Left ventricle myocardium inferior (tissue), 1 donor: ENCODE measurements at regions not wholly inside any gene's neighbourhood (a gene's known extent, or its start where the extent isn't known, plus 50 kb on each side); places are given as distances from the start of the nearest gene placed in this dataset.

Source experiments
- DNase-seq: peaks from one replicate; pipeline ENCODE4 v3.0.0-alpha.2; 2020
- H3K27ac ChIP-seq: fragments of 200-600 bp; replicated peaks from 2 replicates; pipeline ENCODE4 v1.8.0; 2021
- H3K27me3 ChIP-seq: fragments of 200-600 bp; 2 replicates; pipeline ENCODE4 v1.8.0; 2021; ENCODE audit warnings: low read depth
- H3K36me3 ChIP-seq: fragments of 200-600 bp; 2 replicates; pipeline ENCODE4 v1.8.0; 2021
- H3K4me1 ChIP-seq: fragments of 200-600 bp; 2 replicates; pipeline ENCODE4 v1.8.0; 2021
- H3K4me3 ChIP-seq: fragments of 200-600 bp; 2 replicates; pipeline ENCODE4 v1.8.0; 2021; ENCODE audit warnings: mild to moderate bottlenecking, moderate library complexity
- H3K9me3 ChIP-seq: fragments of 200-600 bp; replicated peaks from 2 replicates; pipeline ENCODE4 v1.8.0; 2021
- CTCF ChIP-seq: fragments of 200-600 bp; IDR thresholded peaks from 2 replicates; pipeline ENCODE4 v1.8.0; 2021; ENCODE audit warnings: antibody characterized with exemption, mild to moderate bottlenecking, borderline replicate concordance
- intact Hi-C: fragments of 100-400 bp; cut with micrococcal nuclease; formaldehyde crosslinking; loops from one replicate; pipeline ENCODE4 v1.11.0; 2022
- donor health status: DM: no; HTN: yes; CAD: no; lungs with severe emphysema.

- no peaks in the 10 kb centered on the region for H3K4me1 ChIP-seq
- TF ChIP-seq CTCF, result no peak
- peaks cover 46% of the 10 kb centered on the region for H3K9me3 ChIP-seq
- no peak for DNase-seq
- intact Hi-C loops, result no loop called here
- no peak overlapping the region for H3K27ac ChIP-seq
- no peaks in the 10 kb centered on the region for H3K36me3 ChIP-seq
- H3K4me3 ChIP-seq, result no peak overlapping the region
- no peaks in the 10 kb centered on the region for H3K27me3 ChIP-seq
Observed at GRCh38 chr10:37671802-37672201, 185.6 kb downstream of the ZNF248 start.

- H3K36me3 ChIP-seq, result no peaks in the 10 kb centered on the region
- H3K9me3 ChIP-seq, result peaks cover 56% of the 10 kb centered on the region
- H3K27ac ChIP-seq, result no peak overlapping the region
- no peaks in the 10 kb centered on the region for H3K27me3 ChIP-seq
- H3K4me3 ChIP-seq, result no peak overlapping the region
- H3K4me1 ChIP-seq, result no peaks in the 10 kb centered on the region
- no peak for DNase-seq
- intact Hi-C loops, result no loop called here
- TF ChIP-seq CTCF, result no peak
Observed at GRCh38 chr10:37667736-37668135, 189.7 kb downstream of the ZNF248 start.

- Histone ChIP-seq H3K27ac (no peak overlapping the region), H3K36me3 (no peaks in the 10 kb centered on the region), H3K9me3 (peaks cover 51% of the 10 kb centered on the region), H3K4me3 (no peak overlapping the region), H3K4me1 (no peaks in the 10 kb centered on the region), H3K27me3 (no peaks in the 10 kb centered on the region)
- intact Hi-C loops, result no loop called here
- TF ChIP-seq CTCF, result no peak
- no peak for DNase-seq
Observed at GRCh38 chr10:37654466-37654865, 202.9 kb downstream of the ZNF248 start.

GRCh38 chr10:37643187-37643586 lies 214.2 kb downstream of the ZNF248 start:
- H3K9me3 ChIP-seq, result no peaks in the 10 kb centered on the region
- DNase-seq, result no peak
- H3K36me3 ChIP-seq, result no peaks in the 10 kb centered on the region
- H3K27ac ChIP-seq, result no peak overlapping the region
- H3K4me3 ChIP-seq, result no peak overlapping the region
- H3K27me3 ChIP-seq, result no peaks in the 10 kb centered on the region
- intact Hi-C loops, result no loop called here
- H3K4me1 ChIP-seq, result no peaks in the 10 kb centered on the region
- TF ChIP-seq CTCF, result no peak

GRCh38 chr10:37640301-37640700 lies 217.1 kb downstream of the ZNF248 start:
- no peaks in the 10 kb centered on the region for H3K27me3 ChIP-seq
- H3K27ac ChIP-seq, result no peak overlapping the region
- H3K36me3 ChIP-seq, result no peaks in the 10 kb centered on the region
- DNase-seq, result no peak
- H3K4me1 ChIP-seq, result no peaks in the 10 kb centered on the region
- intact Hi-C loops, result no loop called here
- H3K9me3 ChIP-seq, result peaks cover 16% of the 10 kb centered on the region
- no peak overlapping the region for H3K4me3 ChIP-seq
- TF ChIP-seq CTCF, result no peak

- Histone ChIP-seq H3K36me3 (no peaks in the 10 kb centered on the region), H3K4me3 (no peak overlapping the region), H3K4me1 (no peaks in the 10 kb centered on the region), H3K27me3 (peaks cover 5% of the 10 kb centered on the region), H3K27ac (no peak overlapping the region), H3K9me3 (peaks cover 26% of the 10 kb centered on the region)
- intact Hi-C loops, result no loop called here
- no peak for TF ChIP-seq CTCF
- no peak for DNase-seq
Observed at GRCh38 chr10:37639200-37639599, 218.2 kb downstream of the ZNF248 start.
